HCT116 (cell line): ENCODE measurements at regions not wholly inside any gene's neighbourhood (a gene's known extent, or its start where the extent isn't known, plus 50 kb on each side); places are given as distances from the start of the nearest gene placed in this dataset.

Experiments
- ATAC-seq: fragments of 200-7000 bp; cut with Tn5 transposase; 2 replicates; pipeline ENCODE4 v1.9.1; 2020; ENCODE audit warnings: mild to moderate bottlenecking, moderate library complexity
- BruUV-seq: library from RNA; stranded (reverse); fragments of 400-500 nt; replicated peaks from 2 replicates; lab custom pipeline; 2021; lab: Mats Ljungman, UMichigan
- CTCF ChIA-PET: fragments of 300-600 bp; sonication (Branson Sonifier 250); formaldehyde crosslinking; loops from one replicate; lab custom pipeline; 2021; ENCODE audit warnings: antibody characterized with exemption; lab: Charles Lee
- POLR2A ChIA-PET: fragments of 300-600, 350-600 bp; sonication (Branson Sonifier 250); formaldehyde crosslinking; loops from one replicate; lab custom pipeline; 2021; ENCODE audit warnings: antibody characterized with exemption; lab: Charles Lee
- RAD21 ChIA-PET, 2 experiments: fragments of 300-600 bp; sonication (Branson Sonifier 250); formaldehyde crosslinking; loops; one replicate each; lab custom pipeline; 2023; ENCODE audit warnings: low total read pairs in 2 of 2; ENCODE audit not compliant: uncharacterized antibody in 2 of 2, unreplicated experiment in 2 of 2, low non-redundant PET in 1 of 2; lab: Charles Lee
- DNase-seq: peaks from one replicate; pipeline ENCODE4 v3.0.0-alpha.2; 2010; ENCODE audit warnings: low read depth, low spot score
- H2AFZ ChIP-seq: fragments of 200-600 bp; shearing (Covaris generic), sonication (generic); 2 replicates; pipeline ENCODE4 v1.6.1; 2017; ENCODE audit warnings: low read depth, mixed run types, mixed read lengths, antibody characterized with exemption, low read length; ENCODE audit not compliant: poor library complexity, severe bottlenecking
- H3K27ac ChIP-seq: 2 replicates; pipeline ENCODE4 v1.5.1; 2012; ENCODE audit warnings: low read depth, low read length
- H3K27me3 ChIP-seq: fragments of 200-600 bp; sonication (generic); 2 replicates; pipeline ENCODE4 v1.6.1; 2016; ENCODE audit warnings: mixed run types, low read length, mixed read lengths; ENCODE audit not compliant: insufficient read depth
- H3K36me3 ChIP-seq, 2 experiments: fragments of 200-500 bp in 1 of 2; fragments of 200-600 bp in 1 of 2; sonication (Bioruptor generic) in 1 of 2; sonication (generic) in 1 of 2; 2 replicates each; pipeline versions ENCODE4 v1.5.1 to v1.6.1; 2014 to 2016; ENCODE audit warnings: low read length in 2 of 2, inconsistent platforms in 1 of 2, mixed read lengths in 1 of 2, mixed run types in 1 of 2; ENCODE audit not compliant: insufficient read depth in 2 of 2, control insufficient read depth in 1 of 2
- H3K4me1 ChIP-seq, 2 experiments: fragments of 200-600 bp in 1 of 2; sonication (generic) in 1 of 2; 2 replicates each; pipeline versions ENCODE4 v1.5.1 to v1.6.1; 2012 to 2017; ENCODE audit warnings: low read length in 2 of 2, inconsistent platforms in 1 of 2, mild to moderate bottlenecking in 1 of 2, mixed read lengths in 1 of 2, mixed run types in 1 of 2, moderate library complexity in 1 of 2; ENCODE audit not compliant: insufficient read depth in 2 of 2, control insufficient read depth in 1 of 2
- H3K4me2 ChIP-seq: fragments of 200-600 bp; sonication (generic); 2 replicates; pipeline ENCODE4 v1.6.1; 2017; ENCODE audit warnings: mixed run types, low read length, mixed read lengths
- H3K4me3 ChIP-seq, 2 experiments: fragments of 200-600 bp in 1 of 2; sonication (generic) in 1 of 2; replicated peaks in 1 of 2; 2 replicates each; pipeline ENCODE4 v1.5.1; 2011 to 2016; ENCODE audit warnings: low read length in 2 of 2, control low read depth in 1 of 2, low read depth in 1 of 2, mild to moderate bottlenecking in 1 of 2, mixed read lengths in 1 of 2, mixed run types in 1 of 2
- H3K79me2 ChIP-seq: fragments of 200-600 bp; sonication (generic); 2 replicates; pipeline ENCODE4 v1.6.1; 2017; ENCODE audit warnings: mild to moderate bottlenecking, mixed run types, low read length, moderate library complexity, mixed read lengths; ENCODE audit not compliant: insufficient read depth
- H3K9ac ChIP-seq: fragments of 200-600 bp; sonication (generic); 2 replicates; pipeline ENCODE4 v1.6.1; 2016; ENCODE audit warnings: low read length, mixed read lengths
- H3K9me2 ChIP-seq: fragments of 200-600 bp; sonication (generic), shearing (Covaris generic); 2 replicates; pipeline ENCODE4 v1.6.1; 2017; ENCODE audit warnings: mixed run types, mild to moderate bottlenecking, moderate library complexity; ENCODE audit not compliant: insufficient read depth
- H3K9me3 ChIP-seq, 2 experiments: fragments of 200-500 bp in 1 of 2; fragments of 200-600 bp in 1 of 2; sonication (Bioruptor generic) in 1 of 2; sonication (generic) in 1 of 2; 2 replicates each; pipeline ENCODE4 v1.6.1; 2014 to 2017; ENCODE audit warnings: low read length in 2 of 2, mixed read lengths in 2 of 2, inconsistent platforms in 1 of 2, low read depth in 1 of 2, mild to moderate bottlenecking in 1 of 2, mixed run types in 1 of 2, moderate library complexity in 1 of 2; ENCODE audit not compliant: control insufficient read depth in 1 of 2, insufficient read depth in 1 of 2
- H4K20me1 ChIP-seq: fragments of 200-600 bp; sonication (generic), shearing (Covaris generic); 2 replicates; pipeline ENCODE4 v1.6.1; 2017; ENCODE audit warnings: mixed run types, mild to moderate bottlenecking, moderate library complexity; ENCODE audit not compliant: insufficient read depth
- CBX3 ChIP-seq: IDR thresholded peaks from 2 replicates; pipeline ENCODE4 v1.6.1; 2012; ENCODE audit warnings: low read depth
- RAD21 ChIP-seq: IDR thresholded peaks from 2 replicates; pipeline ENCODE4 v1.6.1; 2012; ENCODE audit warnings: low read depth, mild to moderate bottlenecking
- TCF7L2 ChIP-seq: IDR thresholded peaks from 2 replicates; pipeline ENCODE4 v1.7.0; 2011; ENCODE audit warnings: borderline replicate concordance, inconsistent platforms; ENCODE audit not compliant: insufficient read depth, insufficient read length; ENCODE audit errors: extremely low read depth
- ZBTB33 ChIP-seq: IDR thresholded peaks from 2 replicates; pipeline ENCODE4 v1.6.1; 2011; ENCODE audit warnings: mild to moderate bottlenecking, low read length, moderate library complexity; ENCODE audit not compliant: insufficient replicate concordance; ENCODE audit errors: extremely low read depth
- ZFX ChIP-seq: fragments of 450-650 bp; IDR thresholded peaks from 2 replicates; pipeline ENCODE4 v1.6.1; 2017
- ZNF274 ChIP-seq: fragments of 200-500 bp; sonication (Bioruptor generic); IDR thresholded peaks from 2 replicates; pipeline ENCODE4 v1.6.1; 2014; ENCODE audit warnings: mild to moderate bottlenecking, low read depth, low read length, inconsistent platforms
- intact Hi-C: fragments of 100-400 bp; cut with micrococcal nuclease; formaldehyde crosslinking; loops from 2 replicates; pipeline ENCODE4 v1.10.0; 2022
- TF ChIP-seq, protein P1 (sequence below): IDR thresholded peaks from 2 replicates; pipeline ENCODE4 v1.6.1; 2012; ENCODE audit warnings: low read depth

DNA sequence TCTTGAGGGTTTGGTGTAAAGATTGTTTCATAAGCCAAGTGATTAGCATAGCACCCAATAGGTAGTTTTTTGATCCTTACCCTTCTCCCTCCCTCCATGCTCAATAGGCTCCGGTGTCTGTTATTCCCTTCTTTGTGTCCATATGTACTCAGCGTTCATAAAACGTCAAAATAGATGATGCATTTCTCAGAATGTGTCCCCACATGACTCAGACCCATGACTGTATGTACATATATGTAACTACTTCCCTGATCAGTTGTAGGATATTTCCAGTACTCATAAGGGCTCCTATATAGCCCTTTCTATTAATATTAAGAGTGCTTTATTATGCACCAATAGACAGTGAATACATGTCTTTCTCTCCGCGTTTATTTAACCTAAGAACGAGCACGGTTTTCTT is 466.9 kb downstream of the KIF20B start (continued):
- TF ChIP-seq ZBTB33 (no peak), TCF7L2 (no peak), RAD21 (no peak)
- TF ChIP-seq, protein P1, sequence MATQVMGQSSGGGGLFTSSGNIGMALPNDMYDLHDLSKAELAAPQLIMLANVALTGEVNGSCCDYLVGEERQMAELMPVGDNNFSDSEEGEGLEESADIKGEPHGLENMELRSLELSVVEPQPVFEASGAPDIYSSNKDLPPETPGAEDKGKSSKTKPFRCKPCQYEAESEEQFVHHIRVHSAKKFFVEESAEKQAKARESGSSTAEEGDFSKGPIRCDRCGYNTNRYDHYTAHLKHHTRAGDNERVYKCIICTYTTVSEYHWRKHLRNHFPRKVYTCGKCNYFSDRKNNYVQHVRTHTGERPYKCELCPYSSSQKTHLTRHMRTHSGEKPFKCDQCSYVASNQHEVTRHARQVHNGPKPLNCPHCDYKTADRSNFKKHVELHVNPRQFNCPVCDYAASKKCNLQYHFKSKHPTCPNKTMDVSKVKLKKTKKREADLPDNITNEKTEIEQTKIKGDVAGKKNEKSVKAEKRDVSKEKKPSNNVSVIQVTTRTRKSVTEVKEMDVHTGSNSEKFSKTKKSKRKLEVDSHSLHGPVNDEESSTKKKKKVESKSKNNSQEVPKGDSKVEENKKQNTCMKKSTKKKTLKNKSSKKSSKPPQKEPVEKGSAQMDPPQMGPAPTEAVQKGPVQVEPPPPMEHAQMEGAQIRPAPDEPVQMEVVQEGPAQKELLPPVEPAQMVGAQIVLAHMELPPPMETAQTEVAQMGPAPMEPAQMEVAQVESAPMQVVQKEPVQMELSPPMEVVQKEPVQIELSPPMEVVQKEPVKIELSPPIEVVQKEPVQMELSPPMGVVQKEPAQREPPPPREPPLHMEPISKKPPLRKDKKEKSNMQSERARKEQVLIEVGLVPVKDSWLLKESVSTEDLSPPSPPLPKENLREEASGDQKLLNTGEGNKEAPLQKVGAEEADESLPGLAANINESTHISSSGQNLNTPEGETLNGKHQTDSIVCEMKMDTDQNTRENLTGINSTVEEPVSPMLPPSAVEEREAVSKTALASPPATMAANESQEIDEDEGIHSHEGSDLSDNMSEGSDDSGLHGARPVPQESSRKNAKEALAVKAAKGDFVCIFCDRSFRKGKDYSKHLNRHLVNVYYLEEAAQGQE = no peak

DNA sequence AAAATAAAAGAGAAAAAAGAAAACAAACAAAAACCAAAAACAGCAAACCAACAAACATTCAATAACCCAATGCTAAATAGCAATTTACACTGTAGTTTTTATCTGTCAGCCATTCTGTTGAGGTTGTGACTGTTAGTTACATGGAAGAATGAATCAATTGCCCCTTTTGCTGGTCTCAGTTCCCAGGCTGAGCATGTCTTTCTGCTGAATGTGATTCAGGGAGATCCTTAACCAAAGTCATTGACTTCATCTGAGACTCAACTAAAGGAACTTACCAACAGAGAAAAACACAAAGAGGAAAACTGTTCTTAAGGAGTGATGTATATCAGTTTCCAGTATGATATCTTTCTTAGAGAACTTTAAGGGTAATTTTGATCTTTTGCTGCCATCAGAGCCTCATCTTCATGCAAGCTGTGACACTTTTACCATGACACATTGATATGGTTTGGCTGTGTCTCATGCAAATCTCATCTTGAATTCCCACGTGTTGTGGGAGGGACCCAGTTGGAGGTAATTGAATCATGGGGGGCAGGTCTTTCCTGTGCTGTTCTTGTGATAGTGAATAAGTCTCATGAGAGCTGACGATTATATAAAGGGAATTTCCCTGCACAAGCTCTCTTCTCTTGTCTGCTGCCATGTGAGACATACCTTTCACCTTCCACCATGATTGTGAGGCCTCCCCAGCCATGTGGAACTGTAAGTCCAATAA is 469.8 kb downstream of the KIF20B start:
- ATAC-seq = no peak

More for the DNA sequence above, 469.8 kb downstream of the KIF20B start:
- Histone ChIP-seq H3K4me2 (no peak overlapping the region), H3K9ac (no peak overlapping the region), H3K27ac (no peak overlapping the region), H3K27me3 (no peaks in the 10 kb centered on the region), H3K79me2 (no peaks in the 10 kb centered on the region), H3K4me1 (no peaks in the 10 kb centered on the region), H2AFZ (no peak overlapping the region), H3K36me3 (no peaks in the 10 kb centered on the region), H4K20me1 (no peaks in the 10 kb centered on the region), H3K9me2 (no peaks in the 10 kb centered on the region), H3K4me3 (no peak overlapping the region), H3K9me3 (peaks cover 0 to 4% of the 10 kb centered on the region in 2 experiments; a peak in 1 of 4 replicates)
- ChIA-PET RAD21 (no interaction called here), POLR2A (no interaction called here), CTCF (interaction anchor here (0.8 kb wide), 1 partner anchor 23 kb away, joined by 3 read pairs; no protein-coding TSS in a partner anchor)
- DNase-seq = no peak
- TF ChIP-seq ZFX = no peak
- TF ChIP-seq TCF7L2 = no peak
- no peak for TF ChIP-seq ZNF274
- no peak for TF ChIP-seq CBX3
- intact Hi-C loops = no loop called here
- no TSS peak for BruUV-seq
